ENCODE measurements at regions not wholly inside any gene's neighbourhood (a gene's known extent, or its start where the extent isn't known, plus 50 kb on each side); places are given as distances from the start of the nearest gene placed in this dataset.

DNA sequence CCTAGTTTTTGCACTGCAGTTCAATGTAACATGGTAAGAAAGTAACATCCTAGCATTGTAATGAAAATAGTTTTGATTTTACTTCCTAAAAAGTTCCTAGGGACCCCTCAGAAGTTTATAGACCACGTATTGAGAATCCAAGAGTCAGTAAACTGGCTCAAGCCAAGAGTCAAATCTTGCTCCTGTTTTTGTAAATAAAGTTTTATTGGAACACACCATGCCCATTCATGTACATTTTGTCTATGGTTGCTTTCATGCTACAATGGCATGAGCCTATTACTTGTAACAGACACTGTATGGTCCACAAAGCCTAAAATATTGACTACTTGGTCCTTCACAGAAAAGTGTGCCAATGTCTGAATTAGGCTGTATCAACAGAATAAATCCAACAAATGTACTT is 301.0 kb downstream of the LMO4 start:
- DNase-seq (ENCODE audit: low read depth, low spot score) (no peak), FAIRE-seq (no peak), ATAC-seq (no peak)
- Histone ChIP-seq H4K20me1 (ENCODE audit: control insufficient read depth, insufficient read depth) (no peaks in the 10 kb centered on the region), H3K27ac (ENCODE audit: control insufficient read depth, insufficient read depth) (no peak overlapping the region), H3K9ac (ENCODE audit: control insufficient read depth, insufficient read depth, low read length) (no peak overlapping the region), H3K36me3 (ENCODE audit: control insufficient read depth in 2 of 2, insufficient read depth in 2 of 2, low read length in 1 of 2) (no peaks in the 10 kb centered on the region), H3K27me3 (replicated peaks in 1 of 2; ENCODE audit: control insufficient read depth in 2 of 2, insufficient read depth in 2 of 2, low read length in 1 of 2) (no peaks in the 10 kb centered on the region), H3K9me3 (replicated peaks; ENCODE audit: control insufficient read depth, insufficient read depth, low read length) (no peaks in the 10 kb centered on the region), H3K79me2 (ENCODE audit: control insufficient read depth, insufficient read depth, low read length) (no peaks in the 10 kb centered on the region), H3K4me2 (ENCODE audit: control insufficient read depth, insufficient read depth) (no peak overlapping the region), H3K4me1 (ENCODE audit: control insufficient read depth, insufficient read depth, low read length) (no peaks in the 10 kb centered on the region), H2AFZ (ENCODE audit: control insufficient read depth, low read depth, low read length) (no peak overlapping the region), H3K4me3 (no peak overlapping the region)
- BruUV-seq (replicated peaks), result no TSS peak
- 4% methylated on average over 1 of the region's 1 CpG for WGBS (ENCODE audit: insufficient coverage, insufficient replicate concordance, low lambda C conversion rate, missing lambda C conversion rate)
- ChIA-PET RAD21 (ENCODE audit: unreplicated experiment) (no interaction called here), SMC1A (ENCODE audit: uncharacterized antibody, unreplicated experiment) (no interaction called here), POLR2A (no interaction called here), CTCF (no interaction called here)
- TF ChIP-seq, protein P1, sequence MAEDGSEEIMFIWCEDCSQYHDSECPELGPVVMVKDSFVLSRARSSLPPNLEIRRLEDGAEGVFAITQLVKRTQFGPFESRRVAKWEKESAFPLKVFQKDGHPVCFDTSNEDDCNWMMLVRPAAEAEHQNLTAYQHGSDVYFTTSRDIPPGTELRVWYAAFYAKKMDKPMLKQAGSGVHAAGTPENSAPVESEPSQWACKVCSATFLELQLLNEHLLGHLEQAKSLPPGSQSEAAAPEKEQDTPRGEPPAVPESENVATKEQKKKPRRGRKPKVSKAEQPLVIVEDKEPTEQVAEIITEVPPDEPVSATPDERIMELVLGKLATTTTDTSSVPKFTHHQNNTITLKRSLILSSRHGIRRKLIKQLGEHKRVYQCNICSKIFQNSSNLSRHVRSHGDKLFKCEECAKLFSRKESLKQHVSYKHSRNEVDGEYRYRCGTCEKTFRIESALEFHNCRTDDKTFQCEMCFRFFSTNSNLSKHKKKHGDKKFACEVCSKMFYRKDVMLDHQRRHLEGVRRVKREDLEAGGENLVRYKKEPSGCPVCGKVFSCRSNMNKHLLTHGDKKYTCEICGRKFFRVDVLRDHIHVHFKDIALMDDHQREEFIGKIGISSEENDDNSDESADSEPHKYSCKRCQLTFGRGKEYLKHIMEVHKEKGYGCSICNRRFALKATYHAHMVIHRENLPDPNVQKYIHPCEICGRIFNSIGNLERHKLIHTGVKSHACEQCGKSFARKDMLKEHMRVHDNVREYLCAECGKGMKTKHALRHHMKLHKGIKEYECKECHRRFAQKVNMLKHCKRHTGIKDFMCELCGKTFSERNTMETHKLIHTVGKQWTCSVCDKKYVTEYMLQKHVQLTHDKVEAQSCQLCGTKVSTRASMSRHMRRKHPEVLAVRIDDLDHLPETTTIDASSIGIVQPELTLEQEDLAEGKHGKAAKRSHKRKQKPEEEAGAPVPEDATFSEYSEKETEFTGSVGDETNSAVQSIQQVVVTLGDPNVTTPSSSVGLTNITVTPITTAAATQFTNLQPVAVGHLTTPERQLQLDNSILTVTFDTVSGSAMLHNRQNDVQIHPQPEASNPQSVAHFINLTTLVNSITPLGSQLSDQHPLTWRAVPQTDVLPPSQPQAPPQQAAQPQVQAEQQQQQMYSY (CRISPR knock-in tag; IDR thresholded peaks at IDR 0.05), result no peak
- TF ChIP-seq ZBTB40 (IDR thresholded peaks at IDR 0.05; ENCODE audit: borderline replicate concordance), result peak; percentile 61
- in situ Hi-C loops (cut with MboI), result no loop called here
- intact Hi-C loops (cut with micrococcal nuclease; ENCODE audit: unreplicated experiment), result no loop called here

Measured in GM12878 (cell line).